ENCODE measurements at regions not wholly inside any gene's neighbourhood (a gene's known extent, or its start where the extent isn't known, plus 50 kb on each side); places are given as distances from the start of the nearest gene placed in this dataset.

- Histone ChIP-seq H3K18ac (ENCODE audit: low read length) (no peak overlapping the region), H2BK120ac (ENCODE audit: low read depth, low read length) (no peak overlapping the region), H3K4me1 (ENCODE audit: control insufficient read depth, low read depth, low read length) (no peaks in the 10 kb centered on the region), H3K4ac (ENCODE audit: low read depth, low read length) (no peak overlapping the region), H4K5ac (ENCODE audit: low read length) (no peak overlapping the region), H3K9ac (ENCODE audit: low read length) (no peak overlapping the region), H2BK15ac (replicated peaks; ENCODE audit: low read depth) (no peak overlapping the region), H3K4me3 (ENCODE audit: low read length) (no peak overlapping the region), H3K56ac (ENCODE audit: low read length) (no peak overlapping the region), H3K27ac (ENCODE audit: low read depth, low read length) (no peak overlapping the region), H3K79me1 (ENCODE audit: low read length) (no peaks in the 10 kb centered on the region), H3K27me3 (ENCODE audit: insufficient read depth, low read length, poor library complexity) (no peaks in the 10 kb centered on the region), H3K4me2 (ENCODE audit: low read length) (no peak overlapping the region), H4K8ac (ENCODE audit: low read depth, low read length) (no peak overlapping the region), H2AK5ac (ENCODE audit: low read length) (no peak overlapping the region), H3K23ac (ENCODE audit: low read length) (no peak overlapping the region), H3K36me3 (ENCODE audit: control insufficient read depth, insufficient read depth, low read length) (no peaks in the 10 kb centered on the region), H3K79me2 (ENCODE audit: control insufficient read depth, insufficient read depth, low read length) (no peaks in the 10 kb centered on the region), H2BK5ac (ENCODE audit: low read length) (no peak overlapping the region)
- DNase-seq = no peak
- no CpG with 5 or more reads among the region's 8 CpGs for WGBS (ENCODE audit: extremely low coverage, insufficient coverage, low lambda C conversion rate)
Measured at GRCh38 chr1:22342734-22343191, 108.9 kb upstream of the ZBTB40 start.

- Histone ChIP-seq H2BK120ac (ENCODE audit: low read depth, low read length) (no peak overlapping the region), H4K5ac (ENCODE audit: low read length) (no peak overlapping the region), H3K4me3 (ENCODE audit: low read length) (no peak overlapping the region), H3K4ac (ENCODE audit: low read depth, low read length) (no peak overlapping the region), H2AK5ac (ENCODE audit: low read length) (no peak overlapping the region), H3K79me1 (ENCODE audit: low read length) (no peaks in the 10 kb centered on the region), H2BK15ac (replicated peaks; ENCODE audit: low read depth) (no peak overlapping the region), H2BK5ac (ENCODE audit: low read length) (no peak overlapping the region), H3K23ac (ENCODE audit: low read length) (no peak overlapping the region), H3K79me2 (ENCODE audit: control insufficient read depth, insufficient read depth, low read length) (no peaks in the 10 kb centered on the region), H3K27ac (ENCODE audit: low read depth, low read length) (no peak overlapping the region), H3K4me1 (ENCODE audit: control insufficient read depth, low read depth, low read length) (no peaks in the 10 kb centered on the region), H3K56ac (ENCODE audit: low read length) (no peak overlapping the region), H4K8ac (ENCODE audit: low read depth, low read length) (no peak overlapping the region), H3K18ac (ENCODE audit: low read length) (no peak overlapping the region), H3K36me3 (ENCODE audit: control insufficient read depth, insufficient read depth, low read length) (no peaks in the 10 kb centered on the region), H3K4me2 (ENCODE audit: low read length) (no peak overlapping the region), H3K27me3 (ENCODE audit: insufficient read depth, low read length, poor library complexity) (no peaks in the 10 kb centered on the region), H3K9ac (ENCODE audit: low read length) (no peak overlapping the region)
- DNase-seq = no peak
- WGBS (ENCODE audit: extremely low coverage, insufficient coverage, low lambda C conversion rate) = no CpG with 5 or more reads among the region's 29 CpGs
Measured at GRCh38 chr1:22343456-22344328, 108.0 kb upstream of the ZBTB40 start.

GRCh38 chr1:22344329-22344630 lies 107.4 kb upstream of the ZBTB40 start:
- no peaks in the 10 kb centered on the region for H3K27me3 ChIP-seq (ENCODE audit: insufficient read depth, low read length, poor library complexity)

GRCh38 chr1:22344851-22345560 lies 106.6 kb upstream of the ZBTB40 start:
- no peak overlapping the region for H2AK5ac ChIP-seq (ENCODE audit: low read length)
- no peak overlapping the region for H3K23ac ChIP-seq (ENCODE audit: low read length)
- H3K9ac ChIP-seq (ENCODE audit: low read length) = no peak overlapping the region
- no peak overlapping the region for H3K4me2 ChIP-seq (ENCODE audit: low read length)
- H4K8ac ChIP-seq (ENCODE audit: low read depth, low read length) = no peak overlapping the region
- no peaks in the 10 kb centered on the region for H3K36me3 ChIP-seq (ENCODE audit: control insufficient read depth, insufficient read depth, low read length)
- H3K4me3 ChIP-seq (ENCODE audit: low read length) = no peak overlapping the region
- H3K79me1 ChIP-seq (ENCODE audit: low read length) = no peaks in the 10 kb centered on the region
- DNase-seq = no peak
- no peak overlapping the region for H2BK120ac ChIP-seq (ENCODE audit: low read depth, low read length)
- no peak overlapping the region for H3K4ac ChIP-seq (ENCODE audit: low read depth, low read length)
- H3K56ac ChIP-seq (ENCODE audit: low read length) = no peak overlapping the region
- no peak overlapping the region for H3K27ac ChIP-seq (ENCODE audit: low read depth, low read length)
- no peak overlapping the region for H4K5ac ChIP-seq (ENCODE audit: low read length)
- no peaks in the 10 kb centered on the region for H3K79me2 ChIP-seq (ENCODE audit: control insufficient read depth, insufficient read depth, low read length)
- no CpG with 5 or more reads among the region's 17 CpGs for WGBS (ENCODE audit: extremely low coverage, insufficient coverage, low lambda C conversion rate)
- no peaks in the 10 kb centered on the region for H3K4me1 ChIP-seq (ENCODE audit: control insufficient read depth, low read depth, low read length)
- H2BK5ac ChIP-seq (ENCODE audit: low read length) = no peak overlapping the region
- no peaks in the 10 kb centered on the region for H3K27me3 ChIP-seq (ENCODE audit: insufficient read depth, low read length, poor library complexity)
- H2BK15ac ChIP-seq (replicated peaks; ENCODE audit: low read depth) = no peak overlapping the region
- H3K18ac ChIP-seq (ENCODE audit: low read length) = no peak overlapping the region

More at GRCh38 chr1:22344329-22344630, 107.4 kb upstream of the ZBTB40 start:
- Histone ChIP-seq H2AK5ac (ENCODE audit: low read length) (no peak overlapping the region), H3K56ac (ENCODE audit: low read length) (no peak overlapping the region), H4K8ac (ENCODE audit: low read depth, low read length) (no peak overlapping the region), H3K4me2 (ENCODE audit: low read length) (no peak overlapping the region), H2BK120ac (ENCODE audit: low read depth, low read length) (no peak overlapping the region), H2BK15ac (replicated peaks; ENCODE audit: low read depth) (no peak overlapping the region), H3K18ac (ENCODE audit: low read length) (no peak overlapping the region), H3K79me2 (ENCODE audit: control insufficient read depth, insufficient read depth, low read length) (no peaks in the 10 kb centered on the region), H3K4me1 (ENCODE audit: control insufficient read depth, low read depth, low read length) (no peaks in the 10 kb centered on the region), H2BK5ac (ENCODE audit: low read length) (no peak overlapping the region), H3K23ac (ENCODE audit: low read length) (no peak overlapping the region), H3K9ac (ENCODE audit: low read length) (no peak overlapping the region), H3K36me3 (ENCODE audit: control insufficient read depth, insufficient read depth, low read length) (no peaks in the 10 kb centered on the region), H4K5ac (ENCODE audit: low read length) (no peak overlapping the region), H3K79me1 (ENCODE audit: low read length) (no peaks in the 10 kb centered on the region), H3K27ac (ENCODE audit: low read depth, low read length) (no peak overlapping the region), H3K4ac (ENCODE audit: low read depth, low read length) (no peak overlapping the region), H3K4me3 (ENCODE audit: low read length) (no peak overlapping the region)
- no CpG with 5 or more reads among the region's 5 CpGs for WGBS (ENCODE audit: extremely low coverage, insufficient coverage, low lambda C conversion rate)
- DNase-seq = no peak

GRCh38 chr1:22347854-22348760 lies 103.5 kb upstream of the ZBTB40 start:
- H3K27ac ChIP-seq (ENCODE audit: low read depth, low read length) = no peak overlapping the region
- H3K4me3 ChIP-seq (ENCODE audit: low read length) = no peak overlapping the region
- no peaks in the 10 kb centered on the region for H3K27me3 ChIP-seq (ENCODE audit: insufficient read depth, low read length, poor library complexity)
- H3K4me1 ChIP-seq (ENCODE audit: control insufficient read depth, low read depth, low read length) = no peaks in the 10 kb centered on the region
- H3K4me2 ChIP-seq (ENCODE audit: low read length) = no peak overlapping the region
- WGBS (ENCODE audit: extremely low coverage, insufficient coverage, low lambda C conversion rate) = no CpG with 5 or more reads among the region's 16 CpGs
- no peak overlapping the region for H3K9ac ChIP-seq (ENCODE audit: low read length)
- H3K56ac ChIP-seq (ENCODE audit: low read length) = no peak overlapping the region
- H3K18ac ChIP-seq (ENCODE audit: low read length) = no peak overlapping the region
- no peak overlapping the region for H3K23ac ChIP-seq (ENCODE audit: low read length)
- no peak for DNase-seq
- H2BK5ac ChIP-seq (ENCODE audit: low read length) = no peak overlapping the region
- H2BK120ac ChIP-seq (ENCODE audit: low read depth, low read length) = no peak overlapping the region
- no peak overlapping the region for H3K4ac ChIP-seq (ENCODE audit: low read depth, low read length)
- H2AK5ac ChIP-seq (ENCODE audit: low read length) = no peak overlapping the region
- no peaks in the 10 kb centered on the region for H3K79me1 ChIP-seq (ENCODE audit: low read length)
- no peaks in the 10 kb centered on the region for H3K79me2 ChIP-seq (ENCODE audit: control insufficient read depth, insufficient read depth, low read length)
- H2BK15ac ChIP-seq (replicated peaks; ENCODE audit: low read depth) = no peak overlapping the region
- no peaks in the 10 kb centered on the region for H3K36me3 ChIP-seq (ENCODE audit: control insufficient read depth, insufficient read depth, low read length)
- H4K8ac ChIP-seq (ENCODE audit: low read depth, low read length) = no peak overlapping the region
- no peak overlapping the region for H4K5ac ChIP-seq (ENCODE audit: low read length)

Measured in mesendoderm (in vitro differentiated cells).